Astrocyte (in vitro differentiated cells and primary cell): ENCODE measurements at regions not wholly inside any gene's neighbourhood (a gene's known extent, or its start where the extent isn't known, plus 50 kb on each side); places are given as distances from the start of the nearest gene placed in this dataset.

ENCODE experiments used
- CTCF ChIP-seq: IDR thresholded peaks from 2 replicates; pipeline ENCODE4 v1.5.1; 2011; ENCODE audit warnings: low read depth, mild to moderate bottlenecking, inconsistent platforms, low read length, moderate library complexity; ENCODE audit not compliant: insufficient read depth
- EZH2 ChIP-seq: IDR thresholded peaks from 2 replicates; pipeline ENCODE4 v1.6.1; 2012; ENCODE audit warnings: mild to moderate bottlenecking, low read length, inconsistent platforms; ENCODE audit not compliant: insufficient read depth

GRCh38 chr2:228699400-228699799 is 517.9 kb upstream of the SPHKAP start:
- no peak for TF ChIP-seq CTCF
- TF ChIP-seq EZH2 = no peak
